Hepatocyte (in vitro differentiated cells): ENCODE measurements at regions not wholly inside any gene's neighbourhood (a gene's known extent, or its start where the extent isn't known, plus 50 kb on each side); places are given as distances from the start of the nearest gene placed in this dataset.

Experiments
- DNase-seq: peaks from one replicate; pipeline ENCODE4 v3.0.0-alpha.2; 2016; ENCODE audit warnings: low spot score
- H2AFZ ChIP-seq: fragments of 200-600 bp; sonication (generic); 2 replicates; pipeline ENCODE4 v1.6.0; 2016; ENCODE audit warnings: antibody characterized with exemption, mild to moderate bottlenecking
- H3K27ac ChIP-seq: fragments of 200-600 bp; sonication (generic); 2 replicates; pipeline ENCODE4 v1.5.1; 2016; ENCODE audit warnings: mild to moderate bottlenecking
- H3K27me3 ChIP-seq: fragments of 200-600 bp; sonication (generic); 2 replicates; pipeline ENCODE4 v1.6.1; 2016
- H3K36me3 ChIP-seq: fragments of 200-600 bp; sonication (generic); replicated peaks from 2 replicates; pipeline ENCODE4 v1.5.1; 2016; ENCODE audit warnings: low read depth; ENCODE audit not compliant: insufficient read depth
- H3K4me1 ChIP-seq: fragments of 200-600 bp; sonication (generic); 2 replicates; pipeline ENCODE4 v1.5.1; 2016; ENCODE audit warnings: mild to moderate bottlenecking, moderate library complexity; ENCODE audit not compliant: insufficient read depth
- H3K4me2 ChIP-seq: fragments of 200-600 bp; sonication (generic); 2 replicates; pipeline ENCODE4 v1.6.0; 2016
- H3K4me3 ChIP-seq: fragments of 200-600 bp; sonication (generic); 2 replicates; pipeline ENCODE4 v1.5.1; 2016; ENCODE audit warnings: mild to moderate bottlenecking
- H3K79me2 ChIP-seq: fragments of 200-600 bp; sonication (generic); 2 replicates; pipeline ENCODE4 v1.6.0; 2017; ENCODE audit warnings: mild to moderate bottlenecking
- H3K9me2 ChIP-seq: fragments of 200-600 bp; sonication (generic); replicated peaks from 2 replicates; pipeline ENCODE4 v1.6.0; 2017; ENCODE audit warnings: mild to moderate bottlenecking; ENCODE audit not compliant: insufficient read depth
- H3K9me3 ChIP-seq: fragments of 200-600 bp; sonication (generic); 2 replicates; pipeline ENCODE4 v1.5.1; 2016; ENCODE audit warnings: low read depth, mild to moderate bottlenecking
- H4K20me1 ChIP-seq: fragments of 200-600 bp; sonication (generic); 2 replicates; pipeline ENCODE4 v1.6.0; 2016; ENCODE audit warnings: mild to moderate bottlenecking; ENCODE audit not compliant: insufficient read depth, poor library complexity, severe bottlenecking
- CTCF ChIP-seq: fragments of 200-600 bp; sonication (generic); IDR thresholded peaks from 2 replicates; pipeline ENCODE4 v1.5.1; 2016; ENCODE audit warnings: antibody characterized with exemption, mild to moderate bottlenecking; ENCODE audit not compliant: poor library complexity
- EZH2 ChIP-seq: fragments of 200-600 bp; sonication (generic); IDR thresholded peaks from 2 replicates; pipeline ENCODE4 v1.6.1; 2016; ENCODE audit warnings: antibody characterized with exemption, mild to moderate bottlenecking, borderline replicate concordance
- EZH2phosphoT487 ChIP-seq: fragments of 200-600 bp; sonication (generic); IDR thresholded peaks from one replicate; pipeline ENCODE4 v1.6.1; 2018; ENCODE audit warnings: antibody characterized with exemption, mild to moderate bottlenecking, low read depth, moderate library complexity; ENCODE audit not compliant: unreplicated experiment, severe bottlenecking
- WGBS: methylation state at CpG from one replicate; pipeline ENCODE4 v1.1.6; 2016; ENCODE audit warnings: low lambda C conversion rate; ENCODE audit errors: missing lambda C conversion rate; 5-methylcytosine and 5-hydroxymethylcytosine counted together

- TF ChIP-seq EZH2, result no peak
- no peak for TF ChIP-seq CTCF
- TF ChIP-seq EZH2phosphoT487, result no peak
- H3K4me2 ChIP-seq, result no peak overlapping the region
- H2AFZ ChIP-seq, result no peak overlapping the region
- no peaks in the 10 kb centered on the region for H3K4me1 ChIP-seq
- no peaks in the 10 kb centered on the region for H3K36me3 ChIP-seq
- H3K27ac ChIP-seq, result no peak overlapping the region
- no peak for DNase-seq
- H4K20me1 ChIP-seq, result no peaks in the 10 kb centered on the region
- H3K79me2 ChIP-seq, result no peaks in the 10 kb centered on the region
- no peak overlapping the region for H3K4me3 ChIP-seq
- H3K9me3 ChIP-seq, result no peaks in the 10 kb centered on the region
- 63% methylated on average over 16 of the region's 16 CpGs for WGBS
- H3K27me3 ChIP-seq, result no peaks in the 10 kb centered on the region
- no peaks in the 10 kb centered on the region for H3K9me2 ChIP-seq
These were observed 356.8 kb downstream of the ALG10 start for GRCh38 chr12:34379142-34379541.

GRCh38 chr12:34384693-34385092, 362.4 kb downstream of the ALG10 start:
- H2AFZ ChIP-seq, result no peak overlapping the region
- no peaks in the 10 kb centered on the region for H3K4me1 ChIP-seq
- no peaks in the 10 kb centered on the region for H3K36me3 ChIP-seq
- no peak overlapping the region for H3K4me3 ChIP-seq
- H3K9me3 ChIP-seq, result no peaks in the 10 kb centered on the region
- H3K79me2 ChIP-seq, result no peaks in the 10 kb centered on the region
- TF ChIP-seq EZH2, result no peak
- DNase-seq, result no peak
- no peak overlapping the region for H3K27ac ChIP-seq
- no peaks in the 10 kb centered on the region for H3K27me3 ChIP-seq
- no peaks in the 10 kb centered on the region for H3K9me2 ChIP-seq
- WGBS, result 74% methylated on average over 12 of the region's 13 CpGs
- no peaks in the 10 kb centered on the region for H4K20me1 ChIP-seq
- H3K4me2 ChIP-seq, result no peak overlapping the region

GRCh38 chr12:34386016-34386415, 363.7 kb downstream of the ALG10 start:
- no peak for DNase-seq
- H2AFZ ChIP-seq, result no peak overlapping the region
- no peak overlapping the region for H3K4me2 ChIP-seq
- H3K36me3 ChIP-seq, result no peaks in the 10 kb centered on the region
- no peaks in the 10 kb centered on the region for H3K9me3 ChIP-seq
- no peak overlapping the region for H3K4me3 ChIP-seq
- TF ChIP-seq EZH2phosphoT487 (no peak), EZH2 (no peak), CTCF (no peak)
- no peaks in the 10 kb centered on the region for H3K4me1 ChIP-seq
- 67% methylated on average over 12 of the region's 13 CpGs for WGBS
- no peaks in the 10 kb centered on the region for H3K9me2 ChIP-seq
- no peaks in the 10 kb centered on the region for H4K20me1 ChIP-seq
- no peaks in the 10 kb centered on the region for H3K79me2 ChIP-seq
- no peak overlapping the region for H3K27ac ChIP-seq
- H3K27me3 ChIP-seq, result no peaks in the 10 kb centered on the region

GRCh38 chr12:34386621-34387255, 364.4 kb downstream of the ALG10 start:
- Histone ChIP-seq H3K9me3 (no peaks in the 10 kb centered on the region), H3K27ac (no peak overlapping the region), H3K4me1 (no peaks in the 10 kb centered on the region), H3K4me2 (no peak overlapping the region), H3K79me2 (no peaks in the 10 kb centered on the region), H3K27me3 (no peaks in the 10 kb centered on the region), H3K36me3 (no peaks in the 10 kb centered on the region), H2AFZ (no peak overlapping the region), H3K9me2 (no peaks in the 10 kb centered on the region), H3K4me3 (no peak overlapping the region), H4K20me1 (no peaks in the 10 kb centered on the region)
- TF ChIP-seq EZH2 (no peak), EZH2phosphoT487 (no peak)
- DNase-seq, result no peak
- 67% methylated on average over 20 of the region's 24 CpGs for WGBS
